GM21737 (cell line): ENCODE measurements at regions not wholly inside any gene's neighbourhood (a gene's known extent, or its start where the extent isn't known, plus 50 kb on each side); places are given as distances from the start of the nearest gene placed in this dataset.
"Not testable (repeated sequence)": the region's sequence is repeated elsewhere in the genome, so short reads cannot be mapped to it uniquely, and the experiment has no call there.

Source experiments
- ATAC-seq: cut with Tn5 transposase; IDR thresholded peaks from one replicate; pipeline ENCODE4 v1.9.1; 2021; ENCODE audit warnings: mild to moderate bottlenecking, moderate library complexity; ENCODE audit not compliant: unreplicated experiment

DNA sequence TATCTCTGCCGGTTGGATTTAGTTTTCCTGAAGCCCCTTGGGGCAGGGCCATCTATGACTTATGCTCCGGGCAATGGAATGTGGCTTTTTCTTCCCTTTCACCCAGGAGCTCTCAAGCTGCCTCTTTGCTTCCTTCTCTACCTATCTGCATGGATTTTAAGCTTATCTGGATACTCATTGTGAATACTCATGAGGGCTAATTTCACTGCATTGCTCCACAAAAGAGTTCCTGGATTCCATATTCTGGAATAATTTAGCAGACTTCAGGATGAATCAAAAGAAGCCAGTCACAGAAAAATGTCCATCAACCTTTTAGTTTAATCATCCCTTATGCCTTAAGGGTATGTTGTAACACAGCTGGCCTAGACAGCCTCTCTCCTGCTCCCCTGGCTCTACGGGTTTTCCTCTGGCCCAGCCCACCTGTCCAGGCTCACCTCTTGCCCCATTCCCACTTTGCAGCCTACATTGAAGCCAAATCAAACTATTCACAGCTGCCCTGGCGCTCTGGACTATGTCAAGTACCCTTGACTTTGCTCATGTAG lies 122.8 kb upstream of the RMDN2 start:
- no peak for ATAC-seq

- no peak for ATAC-seq
Observed at GRCh38 chr2:37802899-37803379, 122.1 kb upstream of the RMDN2 start.

DNA sequence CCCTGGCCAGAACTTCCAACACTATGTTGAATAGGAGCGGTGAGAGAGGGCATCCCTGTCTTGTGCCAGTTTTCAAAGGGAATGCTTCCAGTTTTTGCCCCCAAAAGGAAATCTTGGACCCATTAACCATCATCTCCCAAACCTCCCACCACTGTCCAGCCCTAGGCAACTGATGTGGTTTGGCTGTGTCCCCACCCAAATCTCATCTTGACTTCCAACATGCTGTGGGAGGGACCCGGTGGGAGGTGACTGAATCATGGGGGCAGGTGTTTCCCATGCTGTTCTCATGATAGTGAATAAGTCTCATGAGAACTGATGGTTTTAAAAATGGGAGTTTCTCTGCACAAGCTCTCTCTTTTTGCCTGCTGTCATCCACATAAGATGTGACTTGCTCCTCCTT lies 119.1 kb upstream of the RMDN2 start:
- ATAC-seq: not testable (repeated sequence)

- no peak for ATAC-seq
Observed at GRCh38 chr2:37809525-37809924, 115.6 kb upstream of the RMDN2 start.

- no peak for ATAC-seq
Observed at GRCh38 chr2:37809931-37810570, 115.0 kb upstream of the RMDN2 start.

- no peak for ATAC-seq
Observed at GRCh38 chr2:37812414-37812813, 112.7 kb upstream of the RMDN2 start.

DNA sequence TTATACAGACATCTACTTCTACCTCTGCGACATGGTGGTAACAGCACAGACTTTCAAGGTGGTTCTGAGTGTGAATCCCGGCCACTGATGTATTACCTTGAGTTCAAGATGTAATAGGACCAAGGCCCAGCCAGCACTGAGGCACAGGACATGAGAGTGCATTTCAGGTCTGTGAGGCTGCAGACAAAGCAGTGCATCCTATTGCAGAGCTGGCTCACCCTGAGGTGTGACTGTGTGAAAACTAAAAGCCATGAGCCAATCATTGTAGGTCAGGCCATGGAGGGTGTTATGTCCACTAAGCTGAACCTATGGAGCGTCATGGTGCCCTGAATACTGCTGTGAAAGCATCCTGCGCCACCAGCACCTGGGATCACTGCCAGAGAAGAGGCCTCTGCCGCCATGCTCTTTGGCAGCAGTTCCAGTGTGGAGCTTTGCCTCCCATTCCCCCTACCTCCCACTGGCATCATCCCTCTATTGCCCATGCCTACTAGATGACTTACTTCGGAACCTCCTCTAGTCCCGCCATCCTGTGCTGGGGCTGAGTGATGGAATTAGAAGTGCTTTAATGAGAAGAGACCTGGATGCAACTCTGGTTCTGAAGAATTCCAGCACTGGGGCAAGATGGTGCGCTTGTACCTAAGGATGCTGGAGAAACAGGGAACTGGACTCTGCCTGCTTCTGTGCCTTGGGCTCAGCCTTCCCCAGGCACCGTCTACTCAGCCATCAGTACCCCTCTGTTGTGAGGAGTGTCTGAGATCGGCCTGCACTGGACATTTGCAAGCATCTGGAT lies 112.0 kb upstream of the RMDN2 start:
- ATAC-seq: no peak

DNA sequence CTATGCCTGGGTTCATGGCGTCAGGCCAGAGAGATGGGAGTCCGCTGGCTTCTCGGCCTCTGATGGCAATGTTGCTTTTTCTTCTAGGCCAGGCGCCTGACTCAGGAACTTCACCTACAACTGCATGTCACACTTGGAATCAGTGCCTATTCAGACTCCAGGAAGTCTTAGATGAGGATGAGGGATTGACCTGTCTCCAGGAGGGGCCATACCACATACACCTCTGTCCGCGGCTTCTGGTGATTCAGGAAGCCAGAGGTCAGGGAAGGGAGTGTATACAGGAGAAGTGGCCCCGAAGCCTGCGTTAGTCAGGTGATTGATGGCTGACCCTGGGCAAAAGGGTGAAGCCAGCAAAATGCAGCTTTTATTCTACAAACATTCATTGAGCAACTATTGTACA lies 109.1 kb upstream of the RMDN2 start:
- no peak for ATAC-seq

GRCh38 chr2:37816686-37817085 lies 108.4 kb upstream of the RMDN2 start:
- ATAC-seq: no peak

DNA sequence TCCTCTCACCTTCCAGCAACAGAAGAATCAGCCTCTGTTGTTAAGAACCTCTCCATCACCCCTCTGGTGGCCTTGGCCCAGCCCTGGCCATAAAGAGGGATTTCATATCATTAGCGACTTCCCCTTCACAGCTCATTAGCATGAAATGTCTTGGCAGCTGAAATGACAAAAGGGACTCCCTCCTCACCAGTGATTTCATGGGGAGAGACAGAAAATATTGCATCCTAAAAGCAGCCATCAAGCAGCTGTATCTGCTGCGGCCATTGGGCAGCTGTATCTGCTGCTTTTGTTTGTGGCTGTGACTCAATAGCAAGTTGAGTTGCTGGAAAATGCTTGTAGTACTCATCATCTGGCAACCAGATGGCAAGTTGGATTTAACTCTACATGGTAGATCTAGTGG lies 105.9 kb upstream of the RMDN2 start:
- no peak for ATAC-seq

DNA sequence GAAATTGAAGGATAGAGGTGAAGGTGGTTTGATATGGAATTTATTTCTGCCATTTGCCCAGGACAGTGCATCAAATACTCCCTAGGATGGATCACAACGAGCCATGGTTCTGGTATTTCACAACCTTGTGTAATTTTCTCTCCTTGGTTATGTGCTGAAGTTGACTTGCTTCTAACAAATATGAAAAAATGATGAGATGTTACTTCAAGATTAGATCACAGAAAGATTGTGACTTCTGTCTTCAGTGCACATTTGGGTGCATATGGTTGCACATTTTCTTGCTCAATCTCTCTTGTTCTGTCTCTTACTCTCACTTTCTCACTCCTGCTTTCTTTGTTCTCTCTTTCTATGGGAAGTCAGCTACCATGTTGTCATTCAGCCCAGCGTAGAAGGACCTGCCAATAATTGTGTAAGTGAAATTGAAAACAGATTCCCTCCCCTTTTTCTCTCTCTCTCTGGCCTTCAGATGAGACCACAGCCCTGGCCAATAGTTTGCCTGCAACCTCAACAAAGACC lies 104.6 kb upstream of the RMDN2 start:
- ATAC-seq: no peak

GRCh38 chr2:37825586-37825985 lies 99.5 kb upstream of the RMDN2 start:
- no peak for ATAC-seq

GRCh38 chr2:37826611-37827010 lies 98.5 kb upstream of the RMDN2 start:
- ATAC-seq: no peak

- ATAC-seq: no peak
Observed at GRCh38 chr2:37827455-37827854, 97.6 kb upstream of the RMDN2 start.

GRCh38 chr2:37827911-37828511 lies 97.1 kb upstream of the RMDN2 start:
- ATAC-seq: no peak

GRCh38 chr2:37829202-37829601 lies 95.9 kb upstream of the RMDN2 start:
- ATAC-seq: no peak

DNA sequence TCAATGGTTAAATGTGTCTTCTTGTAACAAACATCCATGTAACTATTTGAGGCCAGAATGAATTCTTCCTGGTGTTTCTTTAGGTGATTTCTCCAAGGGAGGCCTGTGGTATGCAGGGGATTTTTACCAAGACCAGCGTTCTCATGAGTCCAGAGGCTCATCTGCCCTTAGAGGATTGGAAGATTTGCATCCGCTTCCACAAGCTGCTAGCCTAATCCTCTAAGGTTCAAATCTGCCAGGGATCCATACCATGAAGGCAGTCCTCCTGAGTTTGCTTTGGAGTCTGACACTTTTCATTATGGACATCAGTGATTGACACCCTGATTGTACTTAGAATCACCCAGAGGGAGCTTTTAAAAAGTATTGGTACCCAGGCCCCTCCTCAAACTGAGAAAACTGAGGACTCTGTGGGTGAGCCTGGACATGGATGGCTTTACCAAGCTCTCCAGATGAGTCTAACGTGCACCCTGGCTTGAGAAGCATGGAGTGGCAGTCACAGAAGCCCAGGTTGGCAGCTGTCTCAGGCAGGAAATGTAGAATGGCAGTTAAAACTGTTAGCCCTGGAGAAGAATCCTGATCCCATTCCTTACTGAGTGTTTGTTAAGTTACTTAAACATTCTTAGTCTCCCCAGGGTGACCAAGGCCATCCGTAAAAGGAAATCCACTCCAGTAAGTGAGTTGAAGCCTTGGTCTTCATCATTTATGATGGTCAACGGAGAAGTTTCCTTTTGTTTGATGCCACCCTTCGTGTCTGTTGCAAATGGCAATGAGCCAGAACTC lies 95.3 kb upstream of the RMDN2 start:
- no peak for ATAC-seq

DNA sequence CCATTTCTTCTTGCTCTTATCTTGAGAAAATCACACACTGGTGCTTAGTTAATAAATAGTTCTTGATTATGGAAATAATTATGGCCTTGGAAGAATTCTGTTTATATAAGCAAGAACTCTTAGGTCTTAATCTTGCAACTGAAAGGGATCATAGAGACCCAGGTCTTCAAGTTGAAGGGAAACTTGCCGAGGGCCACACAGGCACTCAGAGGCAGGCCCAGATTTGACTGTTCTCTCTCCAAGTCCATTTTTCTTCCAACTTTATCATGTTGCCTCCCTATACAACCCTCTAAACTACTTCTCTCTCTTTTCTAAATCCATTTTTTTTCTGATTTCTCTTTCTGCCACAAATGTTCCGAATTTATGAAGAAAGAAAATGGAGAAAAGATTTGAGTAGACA lies 94.5 kb upstream of the RMDN2 start:
- ATAC-seq: no peak

- ATAC-seq: no peak
Observed at GRCh38 chr2:37831081-37831780, 93.9 kb upstream of the RMDN2 start.

GRCh38 chr2:37832590-37833197 lies 92.4 kb upstream of the RMDN2 start:
- ATAC-seq: peak; percentile 55
